NCI-H2227 (cell line): ENCODE measurements at regions not wholly inside any gene's neighbourhood (a gene's known extent, or its start where the extent isn't known, plus 50 kb on each side); places are given as distances from the start of the nearest gene placed in this dataset.
"Not testable (repeated sequence)": the region's sequence is repeated elsewhere in the genome, so short reads cannot be mapped to it uniquely, and the experiment has no call there.

Source experiments
- DNase-seq: peaks from one replicate; lab custom pipeline; 2025; ENCODE audit not compliant: unreplicated experiment; lab: John Stamatoyannopoulos, UW

DNA sequence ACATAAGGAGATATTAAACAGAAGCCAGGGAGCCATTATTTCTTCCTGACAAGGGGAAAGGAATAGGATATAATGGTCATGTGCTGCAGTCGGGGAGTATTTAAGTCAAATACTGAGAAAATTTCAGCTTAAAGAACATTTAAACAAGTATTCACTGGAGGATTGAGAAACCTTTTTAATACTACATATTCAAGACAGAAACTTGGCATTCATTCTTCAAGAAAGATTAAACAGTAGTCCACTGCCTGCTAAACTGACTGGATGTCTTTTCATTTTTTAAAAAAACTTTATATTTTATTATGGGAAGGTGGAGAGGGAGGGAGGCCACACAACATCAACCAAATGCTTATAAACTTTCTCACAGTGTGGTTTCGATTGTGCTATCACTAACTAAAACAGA lies 107.4 kb upstream of the CBLB start:
- no peak for DNase-seq

DNA sequence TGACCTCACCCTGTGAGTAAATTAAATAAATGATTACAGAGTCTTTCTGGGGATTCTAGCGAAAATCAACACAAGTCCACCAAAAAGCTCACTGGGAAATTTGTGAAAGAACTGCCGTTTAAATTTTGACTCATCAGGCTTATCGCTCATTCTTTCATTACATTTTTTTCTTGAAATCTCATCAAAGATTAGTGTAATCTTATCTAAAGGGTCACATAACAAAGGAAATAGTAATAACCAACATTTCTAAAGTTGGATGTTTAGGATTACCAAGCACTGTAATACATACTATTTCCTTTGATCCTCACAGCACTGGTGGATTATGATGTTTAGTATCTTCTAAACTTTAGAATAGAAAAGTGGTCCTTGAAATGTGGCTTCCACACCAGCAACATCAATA lies 111.1 kb upstream of the CBLB start:
- DNase-seq = no peak

DNA sequence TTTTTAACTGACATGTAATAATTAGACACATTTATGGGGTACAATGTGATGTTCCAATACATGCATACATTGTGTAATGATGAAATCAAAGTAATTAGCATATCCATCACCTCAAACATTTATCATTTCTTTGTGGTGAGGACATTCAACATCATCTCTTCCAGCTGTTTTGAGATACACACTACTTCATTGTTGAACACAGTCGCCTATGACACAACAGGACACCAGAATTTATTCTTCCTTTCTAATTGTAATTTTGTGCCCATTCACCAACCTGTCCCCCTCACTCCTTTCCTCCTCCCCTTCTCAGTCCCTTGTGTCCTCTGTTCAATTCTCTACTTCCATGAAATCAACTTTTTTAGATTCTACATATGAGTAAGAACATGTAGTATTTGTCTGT lies 113.4 kb upstream of the CBLB start:
- DNase-seq = no peak

GRCh38 chr3:105984837-105985236 lies 116.0 kb upstream of the CBLB start:
- DNase-seq = no peak

- DNase-seq = not testable (repeated sequence)
These were observed 117.5 kb upstream of the CBLB start for GRCh38 chr3:105986343-105986742.

GRCh38 chr3:105987809-105988208 lies 119.0 kb upstream of the CBLB start:
- DNase-seq = no peak

- DNase-seq = no peak
These were observed 119.9 kb upstream of the CBLB start for GRCh38 chr3:105988540-105989212.

DNA sequence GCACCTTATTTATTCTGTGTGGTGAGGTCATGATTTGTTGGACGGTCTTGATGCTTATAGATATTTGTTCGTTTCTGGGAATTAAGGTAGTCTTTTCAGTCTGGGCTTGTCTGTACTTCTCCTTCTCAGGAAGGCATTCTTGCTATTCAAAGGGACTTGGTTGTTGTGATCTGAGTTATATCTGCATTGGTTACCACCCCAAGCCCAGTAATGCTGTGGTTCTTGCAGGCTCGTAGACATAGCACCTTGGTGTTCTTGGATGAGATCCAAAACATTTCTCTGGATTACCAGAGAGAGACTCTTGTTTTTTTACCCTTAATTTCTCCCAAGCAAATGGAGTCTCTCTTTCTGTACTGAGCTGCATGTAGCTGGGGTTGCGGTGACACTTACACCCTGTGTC lies 128.0 kb upstream of the CBLB start:
- DNase-seq = no peak

- DNase-seq = no peak
These were observed 128.6 kb upstream of the CBLB start for GRCh38 chr3:105997466-105997799.

DNA sequence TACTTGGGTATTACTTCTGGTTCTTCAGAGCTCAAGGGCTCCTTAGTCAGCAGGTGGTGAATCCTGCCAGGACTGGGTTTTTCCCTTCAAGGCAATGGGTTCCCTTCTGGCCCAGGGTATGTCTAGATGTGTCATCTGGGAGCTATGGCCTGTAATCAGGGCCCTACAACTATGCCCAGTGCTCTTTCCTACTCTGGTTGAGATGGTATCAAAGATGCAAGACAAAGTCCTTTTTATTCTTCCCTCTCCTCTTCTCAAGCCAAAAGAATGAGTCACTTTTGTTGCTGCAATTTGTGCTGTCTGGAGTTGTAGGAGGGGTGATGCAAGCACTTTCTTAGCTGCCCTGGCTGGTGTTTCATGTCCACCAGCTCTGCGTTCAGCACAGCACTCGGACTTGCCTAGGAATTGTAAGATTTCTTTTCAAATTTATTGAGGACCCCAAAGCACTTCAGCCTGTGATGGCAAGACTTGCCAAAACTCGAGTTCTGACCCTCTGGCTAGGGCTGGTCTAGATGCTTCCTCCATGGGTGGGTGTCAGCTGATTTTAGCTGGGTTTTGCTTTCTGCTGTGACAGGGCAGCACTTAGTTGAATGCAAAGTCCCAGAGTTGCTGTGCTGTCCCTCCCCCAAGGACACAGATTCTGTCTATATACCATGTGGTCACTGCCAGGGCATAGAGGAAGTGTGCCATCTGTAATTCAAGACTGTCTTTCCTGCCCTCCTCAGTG lies 129.2 kb upstream of the CBLB start:
- DNase-seq = no peak

- DNase-seq = no peak
These were observed 131.0 kb upstream of the CBLB start for GRCh38 chr3:105999856-106000255.

- no peak for DNase-seq
These were observed 133.1 kb upstream of the CBLB start for GRCh38 chr3:106001923-106002322.

- DNase-seq = no peak
These were observed 135.4 kb upstream of the CBLB start for GRCh38 chr3:106004137-106004681.

GRCh38 chr3:106004826-106005225 lies 136.0 kb upstream of the CBLB start:
- DNase-seq = no peak

- no peak for DNase-seq
These were observed 137.2 kb upstream of the CBLB start for GRCh38 chr3:106006001-106006400.

DNA sequence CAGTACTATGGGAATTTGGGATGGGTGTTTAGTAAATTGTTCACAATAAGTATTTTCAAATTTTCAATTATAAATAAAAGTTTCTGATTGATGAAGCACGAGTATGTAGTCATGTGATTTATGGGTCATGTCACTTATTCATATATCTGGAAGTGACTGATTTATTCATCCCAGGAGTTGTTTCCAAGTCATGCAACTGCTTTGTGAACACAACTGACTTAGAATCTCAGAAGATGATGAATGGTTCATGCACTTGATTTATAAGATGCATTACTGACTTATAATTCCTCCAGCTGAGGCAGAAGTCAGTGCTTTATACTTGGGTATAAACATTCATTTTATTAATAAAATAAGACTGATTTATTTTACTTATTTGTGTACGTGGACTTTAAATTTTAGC lies 137.8 kb upstream of the CBLB start:
- no peak for DNase-seq

DNA sequence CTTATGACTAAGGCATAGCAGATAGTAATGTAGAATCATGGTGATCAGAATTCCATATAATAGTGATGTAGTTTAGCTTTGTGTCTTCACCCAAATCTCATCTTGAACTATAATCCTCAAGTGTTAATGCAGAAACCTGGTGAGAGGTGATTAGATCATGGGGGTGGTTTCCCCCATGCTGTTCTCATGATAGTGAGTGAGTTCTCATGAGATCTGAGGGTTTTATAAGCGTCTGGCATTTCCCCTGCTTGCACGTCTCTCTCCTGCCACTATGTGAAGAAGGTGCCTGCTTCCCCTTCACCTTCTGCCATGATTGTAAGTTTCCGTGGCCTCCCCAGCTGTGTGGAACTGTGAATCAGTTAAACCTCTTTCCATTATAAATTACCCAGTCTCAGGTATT lies 138.7 kb upstream of the CBLB start:
- no peak for DNase-seq

DNA sequence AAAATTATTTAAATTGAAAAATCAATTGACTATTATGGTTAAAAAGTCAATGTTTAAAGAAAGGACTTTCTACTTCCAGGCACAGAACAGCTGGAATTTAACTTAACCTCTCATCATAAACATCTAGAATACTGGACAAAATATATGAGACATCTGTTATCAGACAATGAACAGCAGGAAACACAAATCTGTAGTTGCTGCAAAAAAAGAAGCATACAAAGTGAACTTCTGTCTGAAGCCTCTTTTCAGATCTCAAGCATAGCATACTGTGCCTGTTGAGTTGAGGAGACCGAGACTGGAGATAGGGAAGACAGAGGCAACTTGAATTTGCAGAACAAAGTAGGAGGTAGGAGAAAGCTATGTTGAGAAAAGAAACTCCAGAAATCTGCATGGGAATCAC lies 140.0 kb upstream of the CBLB start:
- no peak for DNase-seq

- DNase-seq = no peak
These were observed 142.0 kb upstream of the CBLB start for GRCh38 chr3:106010829-106011228.

- DNase-seq = no peak
These were observed 145.2 kb upstream of the CBLB start for GRCh38 chr3:106013971-106014370.

- DNase-seq = no peak
These were observed 145.7 kb upstream of the CBLB start for GRCh38 chr3:106014518-106014917.

DNA sequence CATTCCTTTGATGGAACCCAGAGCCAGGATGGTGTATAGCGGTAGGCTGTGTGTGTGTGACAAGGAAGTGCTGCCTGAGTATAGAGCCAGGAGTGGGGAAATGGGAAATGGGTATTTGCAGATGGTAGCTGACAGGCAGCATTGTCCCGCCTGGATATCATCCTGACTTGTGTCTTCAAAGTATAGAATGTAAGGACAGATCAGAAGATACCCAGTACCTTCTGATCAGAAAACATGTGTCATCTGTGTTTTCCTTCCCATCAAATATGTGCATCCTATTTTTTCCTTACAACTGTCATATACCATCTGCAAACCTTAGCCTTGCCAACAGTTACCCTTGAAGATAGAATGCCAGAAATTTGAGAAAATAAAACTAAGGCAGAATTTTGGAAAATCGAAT lies 146.2 kb upstream of the CBLB start:
- DNase-seq = no peak

- no peak for DNase-seq
These were observed 149.3 kb upstream of the CBLB start for GRCh38 chr3:106018102-106018501.
